Fibroblast of lung (primary cell): ENCODE measurements at regions not wholly inside any gene's neighbourhood (a gene's known extent, or its start where the extent isn't known, plus 50 kb on each side); places are given as distances from the start of the nearest gene placed in this dataset.

Experiments used
- CTCF ChIP-seq, 2 donors: IDR thresholded peaks in 1 of 2; conservative IDR thresholded peaks in 1 of 2; 1 replicate in 1 of 2; 2 replicates in 1 of 2; pipeline ENCODE4 v1.5.1; 2011 to 2012; ENCODE audit warnings: low read length in 2 of 2, control low read depth in 1 of 2, inconsistent platforms in 1 of 2, low read depth in 1 of 2, mild to moderate bottlenecking in 1 of 2
- EZH2 ChIP-seq: IDR thresholded peaks from 2 replicates; pipeline ENCODE4 v1.5.1; 2012; ENCODE audit warnings: low read length, control low read depth, mild to moderate bottlenecking; ENCODE audit errors: missing control alignments

GRCh38 chr18:24991141-24992060 is 360.6 kb downstream of the ZNF521 start:
- TF ChIP-seq CTCF (conservative IDR thresholded peaks at IDR 0.05 in 1 of 2, IDR thresholded peaks at IDR 0.05 in 1 of 2; ENCODE audit: low read depth in 1 of 2, low read length in 2 of 2) = no peak
- TF ChIP-seq EZH2 = no peak
